Spleen (tissue), 11 donors: ENCODE measurements at regions not wholly inside any gene's neighbourhood (a gene's known extent, or its start where the extent isn't known, plus 50 kb on each side); places are given as distances from the start of the nearest gene placed in this dataset.

ENCODE experiments used
- DNase-seq: peaks from one replicate; pipeline ENCODE4 v3.0.0-alpha.2; 2020
- H3K27ac ChIP-seq, 8 donors: fragments of 200-600 bp; sonication (generic) in 7 of 8; 1 replicate in 4 of 8; 2 replicates in 4 of 8; pipeline versions ENCODE4 v1.5.0 to v1.8.0; 2016 to 2021; ENCODE audit warnings: inconsistent platforms in 4 of 8, mild to moderate bottlenecking in 4 of 8, moderate library complexity in 1 of 8
- H3K27me3 ChIP-seq, 7 donors: fragments of 200-600 bp; sonication (generic) in 6 of 7; replicated peaks in 1 of 7; 1 replicate in 4 of 7; 2 replicates in 3 of 7; pipeline versions ENCODE4 v1.5.0 to v1.8.0; 2016 to 2021; ENCODE audit warnings: inconsistent platforms in 3 of 7, mild to moderate bottlenecking in 1 of 7
- H3K36me3 ChIP-seq, 6 donors: fragments of 200-600 bp; sonication (generic) in 5 of 6; 1 replicate in 4 of 6; 2 replicates in 2 of 6; pipeline versions ENCODE4 v1.5.0 to v1.8.0; 2016 to 2021; ENCODE audit warnings: inconsistent platforms in 2 of 6
- H3K4me1 ChIP-seq, 6 donors: fragments of 200-600 bp; sonication (generic) in 5 of 6; 1 replicate in 3 of 6; 2 replicates in 3 of 6; pipeline versions ENCODE4 v1.5.0 to v1.8.0; 2016 to 2021; ENCODE audit warnings: inconsistent platforms in 3 of 6
- H3K4me3 ChIP-seq, 8 donors: fragments of 200-600 bp; sonication (generic) in 7 of 8; 1 replicate in 4 of 8; 2 replicates in 4 of 8; pipeline versions ENCODE4 v1.5.0 to v1.8.0; 2016 to 2021; ENCODE audit warnings: inconsistent platforms in 4 of 8, mild to moderate bottlenecking in 4 of 8, moderate library complexity in 2 of 8
- H3K9me3 ChIP-seq, 8 donors: fragments of 200-600 bp; sonication (generic) in 7 of 8; 1 replicate in 4 of 8; 2 replicates in 4 of 8; pipeline versions ENCODE4 v1.5.0 to v1.8.0; 2016 to 2021; ENCODE audit warnings: inconsistent platforms in 4 of 8
- POLR2A ChIP-seq, 3 donors: fragments of 450-650 bp; IDR thresholded peaks; one replicate each; pipeline ENCODE4 v1.5.1; 2017; ENCODE audit warnings: antibody characterized with exemption in 3 of 3, mild to moderate bottlenecking in 1 of 3
- POLR2AphosphoS5 ChIP-seq, 3 donors: sonication (generic); formaldehyde crosslinking; IDR thresholded peaks; one replicate each; pipeline ENCODE4 v1.5.1; 2017; ENCODE audit warnings: antibody characterized with exemption in 3 of 3
- WGBS, 5 donors: extraction: QIAGEN DNeasy Blood & Tissue Kit in 3 of 5; methylation state at CpG; one replicate each; pipeline versions ENCODE4 v1.1.5 to v1.1.7; 2013 to 2018; 5-methylcytosine and 5-hydroxymethylcytosine counted together
- intact Hi-C: fragments of 100-400 bp; cut with DNase I; formaldehyde crosslinking; loops from one replicate; pipeline ENCODE4 v1.15.0; 2023; ENCODE audit warnings: low total_unique reads
- TF ChIP-seq, protein P1 (sequence below), 11 experiments: fragments of 200-600 bp in 7 of 11; fragments of 450-650 bp in 4 of 11; sonication (generic) in 4 of 11; IDR thresholded peaks in 8 of 11; conservative IDR thresholded peaks in 3 of 11; 1 replicate in 7 of 11; 2 replicates in 4 of 11; pipeline versions ENCODE4 v1.4.0 to v1.8.0; 2016 to 2021; ENCODE audit warnings: antibody characterized with exemption in 11 of 11, inconsistent platforms in 4 of 11, mild to moderate bottlenecking in 1 of 11
- donor health status: healthy with polysubstance abuse.
- donor health status: DM: no; HTN: no; CAD: no; lungs with moderate emphysema.
- donor health status: DM: no; HTN: no; CAD: no.
- donor health status: Bipolar disorder and iron deficiency.
- donor health status: healthy.
- donor health status: DM: no; HTN: no; CAD: no.
- donor health status: DM: yes; HTN: yes; CAD: no.

DNA sequence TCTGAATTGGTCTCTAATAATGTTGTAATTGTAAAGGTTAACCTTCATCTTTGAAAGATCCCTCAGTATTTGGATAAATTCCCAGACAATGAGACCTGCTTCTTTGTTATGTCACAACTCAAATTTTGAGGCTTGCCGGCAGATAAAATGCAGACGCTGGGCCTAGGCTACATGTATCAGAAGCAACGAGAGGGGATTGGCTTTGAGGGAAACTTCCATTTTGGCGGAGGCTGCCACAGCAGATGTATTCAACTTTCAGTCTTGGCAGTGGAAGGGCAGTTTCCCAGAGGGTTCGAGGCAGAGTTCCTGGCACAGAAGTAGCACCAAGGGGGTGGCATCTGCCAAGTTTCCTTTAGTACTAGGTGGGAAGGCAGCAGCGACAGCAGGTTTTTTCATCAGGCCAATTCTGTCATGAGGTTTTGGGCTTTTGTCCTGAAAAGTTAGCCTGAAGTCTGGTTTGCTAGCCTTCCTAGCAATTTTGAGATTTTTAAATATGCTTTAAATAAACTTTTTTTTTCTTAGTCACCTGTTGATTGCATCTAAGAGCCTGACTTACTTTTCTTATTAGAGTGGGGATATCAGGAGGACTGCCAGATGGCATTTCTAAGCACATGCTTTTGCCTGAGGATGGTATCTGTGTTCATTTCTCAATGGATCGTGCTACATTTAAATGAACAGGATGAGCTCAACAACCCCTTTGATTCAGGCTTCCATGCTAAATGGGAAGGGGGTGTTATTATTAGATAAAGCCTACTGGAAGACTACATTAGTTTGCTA is 89.5 kb upstream of the FAM3C start:
- Histone ChIP-seq H3K4me1 (peaks cover 0 to 4% (median 0%) of the 10 kb centered on the region in 6 donors), H3K9me3 (no peaks in the 10 kb centered on the region), H3K27me3 (no peaks in the 10 kb centered on the region), H3K36me3 (no peaks in the 10 kb centered on the region), H3K4me3 (no peak overlapping the region), H3K27ac (no peak overlapping the region)
- DNase-seq, result no peak
- intact Hi-C loops, result no loop called here
- no peak for TF ChIP-seq POLR2A (IDR thresholded peaks at IDR 0.05)
- TF ChIP-seq POLR2AphosphoS5 (IDR thresholded peaks at IDR 0.05), result no peak
- TF ChIP-seq, protein P1, sequence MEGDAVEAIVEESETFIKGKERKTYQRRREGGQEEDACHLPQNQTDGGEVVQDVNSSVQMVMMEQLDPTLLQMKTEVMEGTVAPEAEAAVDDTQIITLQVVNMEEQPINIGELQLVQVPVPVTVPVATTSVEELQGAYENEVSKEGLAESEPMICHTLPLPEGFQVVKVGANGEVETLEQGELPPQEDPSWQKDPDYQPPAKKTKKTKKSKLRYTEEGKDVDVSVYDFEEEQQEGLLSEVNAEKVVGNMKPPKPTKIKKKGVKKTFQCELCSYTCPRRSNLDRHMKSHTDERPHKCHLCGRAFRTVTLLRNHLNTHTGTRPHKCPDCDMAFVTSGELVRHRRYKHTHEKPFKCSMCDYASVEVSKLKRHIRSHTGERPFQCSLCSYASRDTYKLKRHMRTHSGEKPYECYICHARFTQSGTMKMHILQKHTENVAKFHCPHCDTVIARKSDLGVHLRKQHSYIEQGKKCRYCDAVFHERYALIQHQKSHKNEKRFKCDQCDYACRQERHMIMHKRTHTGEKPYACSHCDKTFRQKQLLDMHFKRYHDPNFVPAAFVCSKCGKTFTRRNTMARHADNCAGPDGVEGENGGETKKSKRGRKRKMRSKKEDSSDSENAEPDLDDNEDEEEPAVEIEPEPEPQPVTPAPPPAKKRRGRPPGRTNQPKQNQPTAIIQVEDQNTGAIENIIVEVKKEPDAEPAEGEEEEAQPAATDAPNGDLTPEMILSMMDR (IDR thresholded peaks at IDR 0.05 in 8 of 11, conservative IDR thresholded peaks at IDR 0.05 in 3 of 11), result no peak
- 87 to 94% (median 90%) methylated on average over 7 of the region's 7 CpGs for WGBS, 5 donors

DNA sequence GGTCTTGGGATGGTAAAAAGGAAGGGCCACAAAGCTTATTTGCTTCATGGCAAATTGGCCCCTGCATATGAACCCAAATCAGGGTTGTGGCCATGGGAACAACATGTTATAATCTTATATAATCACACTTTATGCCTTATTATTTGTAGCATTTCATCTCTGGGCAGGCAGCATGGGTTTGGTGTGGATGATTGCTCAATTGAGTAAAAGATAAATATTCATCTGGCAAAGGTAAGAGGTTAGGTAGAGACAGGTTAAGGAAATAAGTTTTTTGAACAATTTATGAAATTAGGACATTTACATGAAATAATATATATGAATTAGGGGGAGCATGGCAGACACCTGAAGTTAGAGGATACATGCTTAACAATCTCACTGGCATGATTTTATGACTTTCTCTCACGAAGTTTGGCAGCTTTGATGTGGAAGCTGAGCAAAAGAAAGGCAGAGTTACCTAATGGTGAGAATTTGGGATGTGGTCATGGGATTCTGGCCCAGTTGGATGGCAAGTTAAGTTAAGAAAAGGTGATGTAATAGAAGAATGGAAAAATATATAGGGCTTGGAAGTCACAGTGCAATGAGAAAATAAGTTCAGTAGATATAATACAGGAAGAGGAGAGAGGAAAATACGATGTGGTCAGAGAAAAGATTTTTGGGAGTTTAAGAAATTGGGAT is 88.1 kb upstream of the FAM3C start:
- intact Hi-C loops, result no loop called here
- Histone ChIP-seq H3K9me3 (no peaks in the 10 kb centered on the region), H3K4me1 (peaks cover 0 to 9% (median 0%) of the 10 kb centered on the region in 6 donors), H3K4me3 (no peak overlapping the region), H3K27ac (no peak overlapping the region), H3K27me3 (no peaks in the 10 kb centered on the region), H3K36me3 (no peaks in the 10 kb centered on the region)
- 69 to 83% (median 78%) methylated on average over 2 of the region's 2 CpGs for WGBS, 5 donors
- TF ChIP-seq POLR2AphosphoS5 (IDR thresholded peaks at IDR 0.05) (no peak), POLR2A (IDR thresholded peaks at IDR 0.05) (no peak)
- TF ChIP-seq, protein P1 (IDR thresholded peaks at IDR 0.05 in 8 of 11, conservative IDR thresholded peaks at IDR 0.05 in 3 of 11), result no peak
- no peak for DNase-seq

DNA sequence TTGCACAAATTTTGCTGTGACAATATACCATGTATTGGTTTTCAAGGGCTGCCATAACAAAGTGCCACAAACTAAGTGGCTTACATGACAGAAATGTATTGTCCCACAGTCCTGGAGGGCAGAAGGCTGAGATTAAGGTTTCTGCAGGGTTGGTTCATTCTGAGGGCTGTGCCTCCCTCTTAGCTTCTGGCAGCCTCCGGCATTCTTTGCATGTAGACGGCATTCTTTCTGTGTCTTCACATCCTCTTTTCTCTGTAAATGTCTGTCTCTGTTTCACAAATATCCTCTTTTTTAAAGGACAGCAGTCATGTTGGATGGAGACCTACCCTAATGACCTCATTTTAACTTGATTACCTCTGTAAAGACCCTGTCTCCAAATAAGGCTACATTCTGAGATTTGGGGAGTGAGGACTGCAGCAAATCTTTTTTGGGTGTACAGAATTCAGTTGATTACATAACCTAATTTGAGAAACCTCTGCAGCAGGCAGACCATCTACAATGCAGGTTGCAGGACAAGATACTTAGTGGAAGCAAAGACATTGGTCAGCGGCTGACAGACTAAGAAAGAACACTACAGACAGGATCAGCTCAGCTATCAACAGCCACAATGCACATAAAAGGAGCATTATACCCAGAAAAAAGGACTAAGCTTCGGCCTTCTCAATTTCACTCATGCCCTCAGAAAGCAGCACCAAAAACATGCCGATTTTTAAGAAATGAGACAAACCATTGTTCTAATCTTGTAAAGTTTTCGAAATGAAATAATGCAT is 84.6 kb upstream of the FAM3C start:
- H3K27me3 ChIP-seq, result no peaks in the 10 kb centered on the region
- 64 to 77% (median 71%) methylated on average over 6 of the region's 6 CpGs for WGBS, 5 donors
- no peaks in the 10 kb centered on the region for H3K9me3 ChIP-seq
- no peak for DNase-seq
- intact Hi-C loops, result no loop called here
- no peak overlapping the region for H3K4me3 ChIP-seq
- H3K27ac ChIP-seq, result no peak overlapping the region
- TF ChIP-seq, protein P1 (IDR thresholded peaks at IDR 0.05 in 8 of 11, conservative IDR thresholded peaks at IDR 0.05 in 3 of 11), result no peak
- TF ChIP-seq POLR2AphosphoS5 (IDR thresholded peaks at IDR 0.05) (no peak), POLR2A (IDR thresholded peaks at IDR 0.05) (no peak)
- H3K4me1 ChIP-seq, result peaks cover 0 to 9% (median 0%) of the 10 kb centered on the region in 6 donors
- H3K36me3 ChIP-seq, result no peaks in the 10 kb centered on the region
